ENCODE measurements at regions not wholly inside any gene's neighbourhood (a gene's known extent, or its start where the extent isn't known, plus 50 kb on each side); places are given as distances from the start of the nearest gene placed in this dataset.
"Not testable (repeated sequence)": the region's sequence is repeated elsewhere in the genome, so short reads cannot be mapped to it uniquely, and the experiment has no call there.

DNA sequence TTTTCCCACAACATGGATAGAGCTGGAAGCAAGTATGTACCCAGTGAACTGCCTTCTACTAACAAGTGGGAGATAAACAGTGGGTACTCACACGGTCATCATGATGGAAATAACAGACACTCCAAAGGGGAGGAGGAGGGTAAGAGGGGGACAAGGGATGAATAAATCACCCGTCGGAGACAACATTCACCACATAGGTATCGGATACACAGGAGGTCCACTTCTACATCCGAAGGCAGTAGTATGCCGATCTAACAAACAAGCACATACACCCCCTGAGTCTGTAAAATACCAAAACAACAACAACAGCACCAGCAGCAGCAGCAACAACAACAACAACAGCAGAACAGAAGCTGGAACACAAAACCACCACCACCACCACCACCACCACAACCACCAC, 1943.2 kb upstream of the DEFB115 start:
- Histone ChIP-seq H3K27ac (no peak overlapping the region), H3K4me1 (ENCODE audit: low read depth, poor library complexity, severe bottlenecking) (no peaks in the 10 kb centered on the region), H3K79me2 (ENCODE audit: insufficient read depth, low read depth) (no peaks in the 10 kb centered on the region), H2AFZ (ENCODE audit: low read depth) (no peak overlapping the region), H3K36me3 (ENCODE audit: insufficient read depth) (no peaks in the 10 kb centered on the region), H3K4me2 (no peak overlapping the region), H3K4me3 (IDR thresholded peaks at IDR 0.05; ENCODE audit: insufficient read depth, low read depth, low read length) (no peak overlapping the region), H3K27me3 (ENCODE audit: insufficient read depth, low read depth) (no peaks in the 10 kb centered on the region), H3K9ac (no peak overlapping the region), H4K20me1 (ENCODE audit: insufficient read depth) (no peaks in the 10 kb centered on the region)
- TF ChIP-seq CTCF (conservative IDR thresholded peaks at IDR 0.05; ENCODE audit: low read depth, low read length), result no peak

- Histone ChIP-seq H2AFZ (ENCODE audit: low read depth) (no peak overlapping the region), H3K4me3 (IDR thresholded peaks at IDR 0.05; ENCODE audit: insufficient read depth, low read depth, low read length) (no peak overlapping the region), H3K4me2 (no peak overlapping the region), H3K27ac (no peak overlapping the region), H3K4me1 (ENCODE audit: low read depth, poor library complexity, severe bottlenecking) (no peaks in the 10 kb centered on the region), H3K79me2 (ENCODE audit: insufficient read depth, low read depth) (no peaks in the 10 kb centered on the region), H3K36me3 (ENCODE audit: insufficient read depth) (no peaks in the 10 kb centered on the region), H3K9ac (no peak overlapping the region), H4K20me1 (ENCODE audit: insufficient read depth) (no peaks in the 10 kb centered on the region), H3K27me3 (ENCODE audit: insufficient read depth, low read depth) (no peaks in the 10 kb centered on the region)
- no peak for TF ChIP-seq CTCF (conservative IDR thresholded peaks at IDR 0.05; ENCODE audit: low read depth, low read length)
Observed at GRCh38 chr20:29318871-29319461, 1938.5 kb upstream of the DEFB115 start.

DNA sequence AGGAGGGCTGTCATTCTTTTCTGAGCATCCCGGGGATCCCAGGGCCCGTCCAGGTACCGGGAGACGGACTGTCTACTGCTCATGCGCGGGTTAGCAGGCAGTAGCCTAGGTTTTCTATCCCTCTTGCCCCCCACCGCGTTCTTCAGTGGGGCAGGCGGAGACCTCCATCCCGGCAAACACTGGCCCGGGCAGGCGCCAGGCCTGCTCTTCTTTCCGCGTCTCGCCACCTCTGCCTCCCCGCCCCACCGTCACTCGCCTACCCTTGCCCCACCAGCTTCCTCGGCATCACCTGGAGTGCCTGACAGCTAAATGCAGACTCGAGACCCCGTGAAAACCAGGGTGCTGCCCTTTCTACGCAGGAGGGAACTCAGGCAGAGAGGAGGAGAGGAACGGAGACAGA, 1937.7 kb upstream of the DEFB115 start:
- no peak overlapping the region for H2AFZ ChIP-seq (ENCODE audit: low read depth)
- no peak overlapping the region for H3K4me2 ChIP-seq
- no peak for TF ChIP-seq CTCF (conservative IDR thresholded peaks at IDR 0.05; ENCODE audit: low read depth, low read length)
- no peaks in the 10 kb centered on the region for H3K27me3 ChIP-seq (ENCODE audit: insufficient read depth, low read depth)
- H3K4me1 ChIP-seq (ENCODE audit: low read depth, poor library complexity, severe bottlenecking), result no peaks in the 10 kb centered on the region
- no peak overlapping the region for H3K4me3 ChIP-seq (IDR thresholded peaks at IDR 0.05; ENCODE audit: insufficient read depth, low read depth, low read length)
- no peaks in the 10 kb centered on the region for H3K36me3 ChIP-seq (ENCODE audit: insufficient read depth)
- no peak overlapping the region for H3K27ac ChIP-seq
- H3K9ac ChIP-seq, result no peak overlapping the region
- H4K20me1 ChIP-seq (ENCODE audit: insufficient read depth), result no peaks in the 10 kb centered on the region
- no peaks in the 10 kb centered on the region for H3K79me2 ChIP-seq (ENCODE audit: insufficient read depth, low read depth)

DNA sequence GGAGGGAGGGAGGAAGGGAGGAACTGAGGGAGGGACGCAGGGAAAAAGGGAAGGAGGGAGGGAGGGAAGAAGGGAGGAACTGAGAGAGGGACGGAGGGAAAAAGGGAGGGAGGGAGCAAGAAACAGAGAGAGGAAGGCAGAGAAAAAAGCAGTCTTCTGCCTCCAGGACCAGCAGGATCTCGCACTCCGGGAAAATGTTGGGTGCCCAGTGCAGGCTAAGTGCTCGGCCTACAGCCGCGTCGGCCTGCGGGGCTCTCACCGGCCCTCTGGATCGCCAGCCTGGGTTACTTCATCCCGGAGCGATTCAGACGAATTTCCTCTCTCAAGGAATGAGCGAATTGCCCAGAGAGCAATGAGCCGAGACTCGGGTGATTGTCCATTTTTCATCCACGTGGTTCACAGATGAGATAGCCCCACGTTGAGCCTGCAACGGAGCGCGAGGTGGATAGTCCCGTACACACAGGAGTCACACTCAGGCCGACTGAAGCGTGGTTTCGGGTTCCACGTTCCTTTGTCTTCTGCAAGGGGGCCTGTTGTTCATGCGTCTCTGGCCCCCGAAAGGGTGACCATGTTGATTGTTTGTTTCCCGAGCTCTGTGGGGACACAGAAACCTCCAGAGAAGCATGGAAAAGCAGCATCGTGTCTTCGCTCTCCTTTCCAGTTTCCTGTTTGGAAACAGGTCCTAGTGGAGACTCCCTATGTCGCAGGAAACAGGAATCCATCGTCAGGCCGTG, 1937.1 kb upstream of the DEFB115 start:
- H2AFZ ChIP-seq (ENCODE audit: low read depth); H3K36me3 ChIP-seq (ENCODE audit: insufficient read depth); H3K4me1 ChIP-seq (ENCODE audit: low read depth, poor library complexity, severe bottlenecking); H3K27me3 ChIP-seq (ENCODE audit: insufficient read depth, low read depth); H3K4me2 ChIP-seq; H3K79me2 ChIP-seq (ENCODE audit: insufficient read depth, low read depth); H4K20me1 ChIP-seq (ENCODE audit: insufficient read depth); H3K4me3 ChIP-seq (IDR thresholded peaks at IDR 0.05; ENCODE audit: insufficient read depth, low read depth, low read length); H3K9ac ChIP-seq; H3K27ac ChIP-seq: not testable (repeated sequence)

DNA sequence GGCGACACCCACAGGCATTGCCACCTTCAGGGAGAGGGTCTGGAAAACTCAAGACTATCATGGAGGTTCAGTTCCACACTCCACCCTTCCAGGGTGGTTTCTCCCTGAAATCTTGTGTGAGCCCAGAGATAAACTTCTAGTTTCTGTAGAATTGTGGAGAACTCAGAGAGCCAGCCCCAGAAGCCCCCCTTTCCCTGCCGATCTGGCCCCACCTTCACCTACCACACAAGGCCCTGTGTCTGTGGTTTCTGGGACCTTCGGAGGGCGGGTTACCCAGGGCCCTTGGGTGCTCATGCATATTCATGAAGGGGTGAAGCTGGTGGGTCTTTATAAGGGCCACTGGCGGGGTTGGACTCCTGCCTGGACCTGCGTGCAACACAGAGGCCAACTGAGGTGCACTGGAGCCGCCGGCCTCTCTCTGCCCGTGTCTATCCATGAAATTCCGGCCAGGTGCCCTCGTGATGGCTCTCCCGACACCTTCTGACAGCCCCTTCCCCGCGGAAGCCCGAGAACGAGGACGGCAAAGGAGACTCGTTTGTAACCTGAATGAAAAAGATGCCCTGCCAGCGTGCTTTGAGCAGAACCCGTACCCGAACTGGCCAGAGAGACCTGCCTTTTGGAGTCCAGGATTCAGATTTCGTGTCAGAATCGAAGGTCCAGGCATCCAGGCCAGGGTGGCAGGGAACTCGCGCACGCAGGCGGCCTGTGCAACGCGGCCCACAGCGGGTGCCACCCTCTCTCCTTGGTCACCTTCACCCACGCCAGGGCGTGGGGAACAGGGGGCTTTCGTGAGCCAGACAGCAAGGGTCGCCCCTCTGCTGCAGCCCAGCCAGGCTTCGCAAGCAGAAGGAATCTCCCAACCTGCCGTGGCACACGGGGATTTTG, 1933.6 kb upstream of the DEFB115 start:
- not testable (repeated sequence) for H4K20me1 ChIP-seq (ENCODE audit: insufficient read depth); H3K27ac ChIP-seq; H3K4me1 ChIP-seq (ENCODE audit: low read depth, poor library complexity, severe bottlenecking); H2AFZ ChIP-seq (ENCODE audit: low read depth); H3K36me3 ChIP-seq (ENCODE audit: insufficient read depth); H3K4me2 ChIP-seq; H3K79me2 ChIP-seq (ENCODE audit: insufficient read depth, low read depth); H3K27me3 ChIP-seq (ENCODE audit: insufficient read depth, low read depth); H3K9ac ChIP-seq; H3K4me3 ChIP-seq (IDR thresholded peaks at IDR 0.05; ENCODE audit: insufficient read depth, low read depth, low read length)

- not testable (repeated sequence) for H3K4me1 ChIP-seq (ENCODE audit: low read depth, poor library complexity, severe bottlenecking); H3K27ac ChIP-seq; H3K4me3 ChIP-seq (IDR thresholded peaks at IDR 0.05; ENCODE audit: insufficient read depth, low read depth, low read length); H3K27me3 ChIP-seq (ENCODE audit: insufficient read depth, low read depth); H3K36me3 ChIP-seq (ENCODE audit: insufficient read depth); H3K4me2 ChIP-seq; H3K79me2 ChIP-seq (ENCODE audit: insufficient read depth, low read depth); H4K20me1 ChIP-seq (ENCODE audit: insufficient read depth); H2AFZ ChIP-seq (ENCODE audit: low read depth); H3K9ac ChIP-seq
Observed at GRCh38 chr20:29324516-29325303, 1932.8 kb upstream of the DEFB115 start.
